Smooth muscle cell (in vitro differentiated cells): ENCODE measurements at regions not wholly inside any gene's neighbourhood (a gene's known extent, or its start where the extent isn't known, plus 50 kb on each side); places are given as distances from the start of the nearest gene placed in this dataset.

Experiments
- DNase-seq: peaks from one replicate; lab custom pipeline; 2025; ENCODE audit not compliant: unreplicated experiment; lab: John Stamatoyannopoulos, UW
- H2AFZ ChIP-seq: fragments of 200-600 bp; sonication (generic); 2 replicates; pipeline ENCODE4 v1.6.0; 2016; ENCODE audit warnings: antibody characterized with exemption, low read depth, mild to moderate bottlenecking
- H3F3A ChIP-seq: fragments of 200-600 bp; sonication (generic); 2 replicates; pipeline ENCODE4 v1.6.0; 2017; ENCODE audit warnings: antibody characterized with exemption, low read depth
- H3K27ac ChIP-seq: fragments of 200-600 bp; sonication (generic); 2 replicates; pipeline ENCODE4 v1.5.1; 2016; ENCODE audit warnings: low read depth, mild to moderate bottlenecking
- H3K27me3 ChIP-seq: fragments of 200-600 bp; sonication (generic); 2 replicates; pipeline ENCODE4 v1.6.1; 2016; ENCODE audit warnings: low read depth, mild to moderate bottlenecking
- H3K36me3 ChIP-seq: fragments of 200-600 bp; sonication (generic); 2 replicates; pipeline ENCODE4 v1.5.1; 2016; ENCODE audit warnings: low read depth
- H3K4me1 ChIP-seq: fragments of 200-600 bp; sonication (generic); 2 replicates; pipeline ENCODE4 v1.5.1; 2016; ENCODE audit warnings: low read depth
- H3K4me2 ChIP-seq: fragments of 200-600 bp; sonication (generic); 2 replicates; pipeline ENCODE4 v1.6.0; 2016; ENCODE audit warnings: mild to moderate bottlenecking
- H3K4me3 ChIP-seq: fragments of 200-600 bp; sonication (generic); 2 replicates; pipeline ENCODE4 v1.5.1; 2016; ENCODE audit warnings: mild to moderate bottlenecking
- H3K79me2 ChIP-seq: fragments of 200-600 bp; sonication (generic); 2 replicates; pipeline ENCODE4 v1.6.0; 2016; ENCODE audit warnings: low read depth, mild to moderate bottlenecking
- H3K9ac ChIP-seq: fragments of 200-600 bp; sonication (generic); 2 replicates; pipeline ENCODE4 v1.6.0; 2016; ENCODE audit warnings: low read depth
- H3K9me3 ChIP-seq: fragments of 200-600 bp; sonication (generic); replicated peaks from 2 replicates; pipeline ENCODE4 v1.5.1; 2016; ENCODE audit warnings: low read depth
- H4K20me1 ChIP-seq: fragments of 200-600 bp; sonication (generic); 2 replicates; pipeline ENCODE4 v1.6.0; 2016; ENCODE audit warnings: low read depth
- CTCF ChIP-seq: fragments of 200-600 bp; sonication (generic); IDR thresholded peaks from 2 replicates; pipeline ENCODE4 v1.5.1; 2017; ENCODE audit warnings: borderline replicate concordance, mild to moderate bottlenecking, antibody characterized with exemption; ENCODE audit not compliant: insufficient read depth, poor library complexity, severe bottlenecking
- WGBS: methylation state at CpG from one replicate; pipeline ENCODE4 v1.1.7; 2016; ENCODE audit warnings: low lambda C conversion rate; 5-methylcytosine and 5-hydroxymethylcytosine counted together

GRCh38 chr9:118316831-118317343, 612.7 kb downstream of the TLR4 start:
- Histone ChIP-seq H3K4me3 (no peak overlapping the region), H3K79me2 (no peaks in the 10 kb centered on the region), H3K27ac (no peak overlapping the region), H3K36me3 (no peaks in the 10 kb centered on the region), H4K20me1 (no peaks in the 10 kb centered on the region), H3K9me3 (no peaks in the 10 kb centered on the region), H3K27me3 (peaks cover 1% of the 10 kb centered on the region), H3K4me1 (no peaks in the 10 kb centered on the region), H3K4me2 (no peak overlapping the region), H3F3A (no peaks in the 10 kb centered on the region), H2AFZ (no peak overlapping the region), H3K9ac (no peak overlapping the region)
- TF ChIP-seq CTCF, result no peak
- WGBS, result 69% methylated on average over 2 of the region's 2 CpGs
- no peak for DNase-seq

GRCh38 chr9:118318770-118319431, 614.7 kb downstream of the TLR4 start:
- 30% methylated on average over 1 of the region's 1 CpG for WGBS
- DNase-seq, result no peak
- H3K27ac ChIP-seq, result no peak overlapping the region

GRCh38 chr9:118321788-118322187, 617.6 kb downstream of the TLR4 start:
- no peak overlapping the region for H3K9ac ChIP-seq
- 76% methylated on average over 1 of the region's 1 CpG for WGBS
- TF ChIP-seq CTCF, result no peak
- no peaks in the 10 kb centered on the region for H3K79me2 ChIP-seq
- H3K27me3 ChIP-seq, result no peaks in the 10 kb centered on the region
- H2AFZ ChIP-seq, result no peak overlapping the region
- H3K4me1 ChIP-seq, result no peaks in the 10 kb centered on the region
- DNase-seq, result no peak
- H3F3A ChIP-seq, result no peaks in the 10 kb centered on the region
- H3K27ac ChIP-seq, result no peak overlapping the region
- no peaks in the 10 kb centered on the region for H3K9me3 ChIP-seq
- no peaks in the 10 kb centered on the region for H3K36me3 ChIP-seq
- no peaks in the 10 kb centered on the region for H4K20me1 ChIP-seq
- no peak overlapping the region for H3K4me3 ChIP-seq
- no peak overlapping the region for H3K4me2 ChIP-seq

More at GRCh38 chr9:118318770-118319431, 614.7 kb downstream of the TLR4 start:
- Histone ChIP-seq H3K36me3 (no peaks in the 10 kb centered on the region), H2AFZ (no peak overlapping the region), H3K9me3 (no peaks in the 10 kb centered on the region), H3F3A (no peaks in the 10 kb centered on the region), H3K27me3 (no peaks in the 10 kb centered on the region), H3K4me3 (no peak overlapping the region), H3K4me2 (peak overlapping the region; percentile 12), H3K9ac (no peak overlapping the region), H3K79me2 (no peaks in the 10 kb centered on the region), H4K20me1 (no peaks in the 10 kb centered on the region), H3K4me1 (no peaks in the 10 kb centered on the region)
- TF ChIP-seq CTCF, result no peak

- H3K9ac ChIP-seq, result no peak overlapping the region
- H3F3A ChIP-seq, result no peaks in the 10 kb centered on the region
- no peak overlapping the region for H3K4me3 ChIP-seq
- no peaks in the 10 kb centered on the region for H3K79me2 ChIP-seq
- H2AFZ ChIP-seq, result no peak overlapping the region
- H3K4me2 ChIP-seq, result no peak overlapping the region
- H3K9me3 ChIP-seq, result no peaks in the 10 kb centered on the region
- no peaks in the 10 kb centered on the region for H4K20me1 ChIP-seq
- no peak for DNase-seq
- H3K27ac ChIP-seq, result no peak overlapping the region
- no peaks in the 10 kb centered on the region for H3K36me3 ChIP-seq
- TF ChIP-seq CTCF, result no peak
- H3K27me3 ChIP-seq, result no peaks in the 10 kb centered on the region
- no peaks in the 10 kb centered on the region for H3K4me1 ChIP-seq
- WGBS, result 100% methylated on average over 2 of the region's 2 CpGs
These were observed 620.5 kb downstream of the TLR4 start for GRCh38 chr9:118324706-118325105.
